Glutamatergic neuron (in vitro differentiated cells): ENCODE measurements at regions not wholly inside any gene's neighbourhood (a gene's known extent, or its start where the extent isn't known, plus 50 kb on each side); places are given as distances from the start of the nearest gene placed in this dataset.

Experiments
- DNase-seq: peaks from one replicate; pipeline ENCODE4 v3.0.0; 2022
- H3K27ac Mint-ChIP-seq: one replicate; pipeline ENCODE4 v1.8.0; 2020; ENCODE audit warnings: mild to moderate bottlenecking, mixed read lengths, inconsistent platforms; ENCODE audit not compliant: unreplicated experiment
- H3K27me3 Mint-ChIP-seq: one replicate; pipeline ENCODE4 v1.8.0; 2020; ENCODE audit warnings: mild to moderate bottlenecking, moderate library complexity, mixed read lengths, inconsistent platforms; ENCODE audit not compliant: unreplicated experiment
- H3K36me3 Mint-ChIP-seq: one replicate; pipeline ENCODE4 v1.8.0; 2020; ENCODE audit warnings: mild to moderate bottlenecking, mixed read lengths, inconsistent platforms; ENCODE audit not compliant: unreplicated experiment
- H3K4me1 Mint-ChIP-seq: one replicate; pipeline ENCODE4 v1.8.0; 2020; ENCODE audit warnings: mild to moderate bottlenecking, low read depth, mixed read lengths, inconsistent platforms; ENCODE audit not compliant: unreplicated experiment
- H3K4me3 Mint-ChIP-seq: one replicate; pipeline ENCODE4 v1.8.0; 2020; ENCODE audit warnings: mild to moderate bottlenecking, mixed read lengths, inconsistent platforms; ENCODE audit not compliant: unreplicated experiment
- H3K9me3 Mint-ChIP-seq: one replicate; pipeline ENCODE4 v1.8.0; 2020; ENCODE audit warnings: mild to moderate bottlenecking, moderate library complexity, mixed read lengths, inconsistent platforms; ENCODE audit not compliant: unreplicated experiment
- TF ChIP-seq, protein P1 (sequence below): fragments of 200-600 bp; sonication (generic); IDR thresholded peaks from one replicate; pipeline ENCODE4 v1.5.0; 2021; ENCODE audit not compliant: partially characterized antibody, unreplicated experiment

DNA sequence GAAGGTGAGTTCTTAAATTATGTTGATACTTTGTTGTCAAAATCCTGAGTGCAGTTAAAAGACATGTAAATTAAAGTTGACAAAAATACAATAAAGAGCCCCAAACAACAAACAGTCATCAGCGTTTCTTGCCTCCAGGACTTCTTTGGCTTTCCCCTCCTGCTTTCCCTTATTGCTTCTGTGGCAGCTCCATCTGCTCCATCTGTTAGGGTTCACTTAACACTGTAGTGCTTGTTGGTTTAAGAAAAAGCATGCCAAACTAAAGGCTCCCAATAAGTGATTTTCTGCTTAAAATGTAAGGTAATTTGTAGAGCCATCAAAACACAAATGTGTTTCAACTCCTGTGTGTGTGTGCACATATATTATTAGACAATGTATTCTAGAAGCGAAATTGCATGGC is 254.3 kb upstream of the GNAI1 start:
- H3K9me3 Mint-ChIP-seq: no peaks in the 10 kb centered on the region
- no peaks in the 10 kb centered on the region for H3K36me3 Mint-ChIP-seq
- DNase-seq: peak; percentile 29
- peak overlapping the region; percentile 97 for H3K27ac Mint-ChIP-seq
- H3K27me3 Mint-ChIP-seq: no peaks in the 10 kb centered on the region
- peaks cover 37% of the 10 kb centered on the region for H3K4me1 Mint-ChIP-seq
- H3K4me3 Mint-ChIP-seq: peak overlapping the region; percentile 61
- TF ChIP-seq, protein P1, sequence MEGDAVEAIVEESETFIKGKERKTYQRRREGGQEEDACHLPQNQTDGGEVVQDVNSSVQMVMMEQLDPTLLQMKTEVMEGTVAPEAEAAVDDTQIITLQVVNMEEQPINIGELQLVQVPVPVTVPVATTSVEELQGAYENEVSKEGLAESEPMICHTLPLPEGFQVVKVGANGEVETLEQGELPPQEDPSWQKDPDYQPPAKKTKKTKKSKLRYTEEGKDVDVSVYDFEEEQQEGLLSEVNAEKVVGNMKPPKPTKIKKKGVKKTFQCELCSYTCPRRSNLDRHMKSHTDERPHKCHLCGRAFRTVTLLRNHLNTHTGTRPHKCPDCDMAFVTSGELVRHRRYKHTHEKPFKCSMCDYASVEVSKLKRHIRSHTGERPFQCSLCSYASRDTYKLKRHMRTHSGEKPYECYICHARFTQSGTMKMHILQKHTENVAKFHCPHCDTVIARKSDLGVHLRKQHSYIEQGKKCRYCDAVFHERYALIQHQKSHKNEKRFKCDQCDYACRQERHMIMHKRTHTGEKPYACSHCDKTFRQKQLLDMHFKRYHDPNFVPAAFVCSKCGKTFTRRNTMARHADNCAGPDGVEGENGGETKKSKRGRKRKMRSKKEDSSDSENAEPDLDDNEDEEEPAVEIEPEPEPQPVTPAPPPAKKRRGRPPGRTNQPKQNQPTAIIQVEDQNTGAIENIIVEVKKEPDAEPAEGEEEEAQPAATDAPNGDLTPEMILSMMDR: no peak

DNA sequence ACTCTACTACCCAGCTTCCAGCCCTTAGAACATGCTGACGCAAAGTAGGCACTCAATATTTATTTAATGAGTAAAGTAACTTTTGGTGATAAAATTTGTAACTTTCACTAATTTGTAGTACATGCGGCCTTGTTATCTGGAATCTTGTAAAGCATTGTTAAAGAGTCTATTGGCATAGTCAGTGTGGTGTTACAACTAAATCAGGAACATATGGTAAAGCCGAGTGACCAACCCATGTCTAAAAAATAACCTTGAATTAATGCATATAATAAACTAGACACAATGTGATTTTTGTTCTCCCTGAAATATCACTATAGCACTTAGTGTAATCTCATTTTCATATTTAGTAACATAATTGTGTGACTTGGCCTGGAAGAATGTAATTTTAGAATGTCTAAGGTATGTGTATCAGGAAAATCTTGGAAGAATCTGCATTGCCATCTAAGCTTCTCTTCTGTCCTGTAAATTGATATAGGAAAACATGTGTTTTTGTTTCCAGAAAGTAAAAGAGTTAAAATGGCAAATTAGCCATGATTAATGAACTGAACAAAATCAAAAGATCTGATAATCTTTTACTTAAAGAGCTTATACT is 256.7 kb upstream of the GNAI1 start:
- H3K36me3 Mint-ChIP-seq: no peaks in the 10 kb centered on the region
- peaks cover 35% of the 10 kb centered on the region for H3K4me1 Mint-ChIP-seq
- peak overlapping the region; percentile 77 for H3K27ac Mint-ChIP-seq
- H3K4me3 Mint-ChIP-seq: no peak overlapping the region
- DNase-seq: no peak
- no peaks in the 10 kb centered on the region for H3K9me3 Mint-ChIP-seq
- no peaks in the 10 kb centered on the region for H3K27me3 Mint-ChIP-seq
- TF ChIP-seq, protein P1: no peak

DNA sequence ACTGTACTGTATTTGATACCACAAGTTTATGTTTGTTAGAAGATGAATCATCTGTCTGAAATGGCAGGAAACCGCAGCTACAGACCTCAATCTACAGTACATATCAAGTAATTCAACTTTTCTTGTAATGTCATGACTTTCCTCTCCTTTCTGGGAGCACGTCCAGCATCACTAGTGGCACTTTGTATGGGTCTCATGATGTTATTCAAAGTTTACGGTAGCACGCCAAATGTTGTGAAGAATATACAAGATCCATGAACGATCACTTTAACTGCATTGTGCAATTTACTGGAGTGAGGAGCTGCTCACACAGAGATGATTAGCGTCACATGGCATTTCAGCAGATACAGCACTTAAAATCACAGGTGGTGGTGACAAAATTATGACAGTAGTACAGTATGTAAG is 257.8 kb upstream of the GNAI1 start:
- TF ChIP-seq, protein P1: no peak

DNA sequence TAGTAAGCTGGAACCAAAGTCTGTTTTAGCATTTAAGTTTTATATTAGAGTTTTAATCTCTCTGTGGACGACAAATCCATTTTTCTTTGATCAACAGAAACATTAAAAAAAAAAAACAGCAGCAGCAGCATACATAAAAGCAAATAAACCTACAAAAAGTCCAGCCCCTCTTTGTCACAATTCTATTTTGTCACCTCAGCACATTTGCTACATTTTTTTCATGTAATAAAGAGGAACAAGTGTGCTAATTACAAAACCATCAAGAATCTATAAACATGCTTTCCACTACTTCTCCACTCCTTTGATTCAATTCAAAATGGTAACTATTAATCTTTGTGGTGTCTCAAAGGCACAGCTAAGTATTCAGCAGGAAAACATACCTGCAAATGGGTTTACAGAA is 259.8 kb upstream of the GNAI1 start:
- Mint-ChIP-seq H3K9me3 (no peaks in the 10 kb centered on the region), H3K4me3 (no peak overlapping the region), H3K27ac (no peak overlapping the region), H3K36me3 (no peaks in the 10 kb centered on the region), H3K4me1 (peaks cover 25% of the 10 kb centered on the region), H3K27me3 (peaks cover 3% of the 10 kb centered on the region)
- no peak for DNase-seq
- TF ChIP-seq, protein P1: no peak

More for the DNA sequence above, 257.8 kb upstream of the GNAI1 start:
- H3K4me1 Mint-ChIP-seq: peaks cover 31% of the 10 kb centered on the region
- H3K9me3 Mint-ChIP-seq: no peaks in the 10 kb centered on the region
- H3K27ac Mint-ChIP-seq: no peak overlapping the region
- no peaks in the 10 kb centered on the region for H3K27me3 Mint-ChIP-seq
- no peaks in the 10 kb centered on the region for H3K36me3 Mint-ChIP-seq
- no peak overlapping the region for H3K4me3 Mint-ChIP-seq
- no peak for DNase-seq

DNA sequence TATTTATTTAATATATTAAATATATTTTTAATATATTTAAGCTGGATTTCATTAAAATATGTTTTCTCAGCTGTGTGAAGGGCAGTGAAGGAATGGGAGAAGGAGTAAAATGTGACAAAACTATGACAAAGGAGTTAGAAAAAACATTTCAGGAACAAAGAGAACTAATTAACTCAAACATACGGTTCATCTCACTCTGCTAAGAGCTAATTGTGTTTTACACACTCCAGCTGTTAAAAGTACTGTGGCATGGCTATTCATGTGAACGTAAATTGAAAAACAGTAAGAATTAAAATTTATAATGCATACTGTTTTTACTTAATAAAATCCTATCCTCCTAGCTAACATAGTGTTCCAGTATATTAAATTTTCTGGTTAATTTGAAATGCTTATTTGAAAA is 262.5 kb upstream of the GNAI1 start:
- no peak overlapping the region for H3K4me3 Mint-ChIP-seq
- H3K27me3 Mint-ChIP-seq: peaks cover 3% of the 10 kb centered on the region
- H3K4me1 Mint-ChIP-seq: peaks cover 3% of the 10 kb centered on the region
- no peaks in the 10 kb centered on the region for H3K36me3 Mint-ChIP-seq
- TF ChIP-seq, protein P1: no peak
- no peaks in the 10 kb centered on the region for H3K9me3 Mint-ChIP-seq
- H3K27ac Mint-ChIP-seq: no peak overlapping the region
- DNase-seq: no peak
